H1 (cell line): ENCODE measurements at regions not wholly inside any gene's neighbourhood (a gene's known extent, or its start where the extent isn't known, plus 50 kb on each side); places are given as distances from the start of the nearest gene placed in this dataset.
A peak's percentile ranks its signal among the peaks of the same experiment; 100 is the strongest.

Experiments used
- CTCF ChIA-PET: fragments of 300-600 bp; sonication (Branson Sonifier 250); formaldehyde crosslinking; loops from one replicate; lab custom pipeline; 2021; ENCODE audit not compliant: partially characterized antibody; lab: Charles Lee
- POLR2A ChIA-PET: fragments of 300-600 bp; sonication (Branson Sonifier 250); formaldehyde crosslinking; loops from one replicate; lab custom pipeline; 2021; ENCODE audit warnings: inconsistent platforms; ENCODE audit not compliant: partially characterized antibody; lab: Charles Lee
- DNase-seq, 2 experiments: peaks; one replicate each; pipeline versions ENCODE4 v3.0.0 to v3.0.0-alpha.2; 2010 to 2022; ENCODE audit warnings: low spot score in 2 of 2, low read depth in 1 of 2, mixed read lengths in 1 of 2
- FAIRE-seq: peaks from 2 replicates; lab custom pipeline; 2011; peaks lifted over from hg19 to GRCh38; lab: Jason Lieb, UNC
- H2AFZ ChIP-seq: 2 replicates; pipeline ENCODE4 v1.8.1; 2012; ENCODE audit warnings: low read length, inconsistent platforms
- H2AK5ac ChIP-seq: 2 replicates; pipeline ENCODE4 v1.6.1; 2013; ENCODE audit warnings: low read depth, low read length
- H2BK120ac ChIP-seq: replicated peaks from 2 replicates; pipeline ENCODE3; 2013; ENCODE audit warnings: low read depth, low read length, inconsistent platforms
- H2BK12ac ChIP-seq: 2 replicates; pipeline ENCODE4 v1.6.1; 2013; ENCODE audit warnings: low read depth, low read length
- H2BK15ac ChIP-seq: 2 replicates; pipeline ENCODE4 v1.6.1; 2013; ENCODE audit warnings: low read length
- H2BK20ac ChIP-seq: 2 replicates; pipeline ENCODE4 v1.6.1; 2013; ENCODE audit warnings: low read length
- H2BK5ac ChIP-seq: 2 replicates; pipeline ENCODE4 v1.6.1; 2013; ENCODE audit warnings: low read depth, low read length
- H3K14ac ChIP-seq: 2 replicates; pipeline ENCODE4 v1.6.1; 2013; ENCODE audit warnings: inconsistent platforms; ENCODE audit not compliant: insufficient read length
- H3K18ac ChIP-seq: 2 replicates; pipeline ENCODE4 v1.6.1; 2013; ENCODE audit warnings: low read length; ENCODE audit errors: extremely low read depth
- H3K23ac ChIP-seq: 2 replicates; pipeline ENCODE4 v1.6.1; 2013; ENCODE audit warnings: inconsistent platforms; ENCODE audit not compliant: insufficient read length
- H3K23me2 ChIP-seq: 2 replicates; pipeline ENCODE4 v1.6.1; 2013; ENCODE audit warnings: low read depth, low read length
- H3K27ac ChIP-seq: 2 replicates; pipeline ENCODE4 v1.6.1; 2011; ENCODE audit warnings: low read depth, low read length, inconsistent platforms
- H3K27me3 ChIP-seq, 4 experiments: replicated peaks in 1 of 4; 1 replicate in 1 of 4; 2 replicates in 3 of 4; pipeline versions ENCODE4 v1.6.1 to v1.8.1; 2011 to 2013; ENCODE audit warnings: low read length in 3 of 4, mild to moderate bottlenecking in 3 of 4, inconsistent platforms in 2 of 4, mixed read lengths in 2 of 4, moderate library complexity in 1 of 4; ENCODE audit not compliant: control insufficient read depth in 3 of 4, insufficient read depth in 3 of 4; ENCODE audit errors: extremely low read depth in 1 of 4
- H3K36me3 ChIP-seq, 4 experiments: 2 replicates each; pipeline versions ENCODE4 v1.6.1 to v1.8.1; 2011 to 2013; ENCODE audit warnings: mild to moderate bottlenecking in 4 of 4, low read length in 3 of 4, moderate library complexity in 2 of 4, control low read depth in 1 of 4, inconsistent platforms in 1 of 4; ENCODE audit not compliant: insufficient read depth in 4 of 4, control insufficient read depth in 2 of 4
- H3K4ac ChIP-seq: replicated peaks from 2 replicates; pipeline ENCODE3; 2013; ENCODE audit warnings: low read length, low read depth, mixed read lengths, inconsistent platforms; ENCODE audit not compliant: insufficient read length
- H3K4me1 ChIP-seq, 4 experiments: replicated peaks in 1 of 4; 1 replicate in 1 of 4; 2 replicates in 3 of 4; pipeline versions ENCODE4 v1.6.1 to v1.8.1; 2011 to 2013; ENCODE audit warnings: low read length in 3 of 4, inconsistent platforms in 2 of 4, mixed read lengths in 1 of 4; ENCODE audit not compliant: insufficient read depth in 4 of 4, control insufficient read depth in 3 of 4
- H3K4me2 ChIP-seq, 2 experiments: 2 replicates each; pipeline versions ENCODE4 v1.6.1 to v1.8.1; 2011 to 2013; ENCODE audit warnings: low read depth in 2 of 2, low read length in 2 of 2, control low read depth in 1 of 2, inconsistent platforms in 1 of 2, mild to moderate bottlenecking in 1 of 2; ENCODE audit not compliant: insufficient read depth in 1 of 2
- H3K4me3 ChIP-seq, 4 experiments: fragments of 200-600, 300-600 bp in 1 of 4; sonication (generic), shearing (Covaris generic), sonication (Bioruptor Twin) in 1 of 4; 2 replicates each; pipeline versions ENCODE4 v1.5.1 to v1.8.1; 2011 to 2016; ENCODE audit warnings: low read length in 4 of 4, low read depth in 3 of 4, control low read depth in 2 of 4, inconsistent platforms in 2 of 4, mild to moderate bottlenecking in 2 of 4, mixed read lengths in 1 of 4, moderate library complexity in 1 of 4; ENCODE audit not compliant: insufficient read depth in 2 of 4; ENCODE audit errors: extremely low read depth in 1 of 4
- H3K56ac ChIP-seq: replicated peaks from 2 replicates; pipeline ENCODE3; 2013; ENCODE audit warnings: low read depth, mild to moderate bottlenecking, mixed read lengths, low read length, inconsistent platforms; ENCODE audit not compliant: insufficient read length
- H3K79me1 ChIP-seq: 2 replicates; pipeline ENCODE4 v1.6.1; 2013; ENCODE audit warnings: low read depth, low read length, control low read depth
- H3K79me2 ChIP-seq, 2 experiments: 2 replicates each; pipeline versions ENCODE4 v1.6.1 to v1.8.1; 2012 to 2013; ENCODE audit warnings: low read length in 2 of 2, mild to moderate bottlenecking in 2 of 2, inconsistent platforms in 1 of 2; ENCODE audit not compliant: insufficient read depth in 2 of 2, control insufficient read depth in 1 of 2
- H3K9ac ChIP-seq, 4 experiments: replicated peaks in 1 of 4; 1 replicate in 1 of 4; 2 replicates in 3 of 4; pipeline versions ENCODE4 v1.6.1 to v1.8.1; 2011 to 2013; ENCODE audit warnings: low read depth in 3 of 4, low read length in 3 of 4, control low read depth in 2 of 4, mild to moderate bottlenecking in 2 of 4, moderate library complexity in 2 of 4, inconsistent platforms in 1 of 4; ENCODE audit errors: extremely low read depth in 1 of 4
- H3K9me3 ChIP-seq, 2 experiments: 2 replicates each; pipeline versions ENCODE4 v1.6.1 to v1.8.1; 2012 to 2013; ENCODE audit warnings: mild to moderate bottlenecking in 2 of 2, moderate library complexity in 2 of 2, control low read depth in 1 of 2, inconsistent platforms in 1 of 2, low read depth in 1 of 2, low read length in 1 of 2, mixed read lengths in 1 of 2; ENCODE audit not compliant: insufficient read depth in 2 of 2
- H4K20me1 ChIP-seq, 2 experiments: replicated peaks in 1 of 2; 2 replicates each; pipeline versions ENCODE3 to v1.8.1; 2011 to 2013; ENCODE audit warnings: inconsistent platforms in 2 of 2, low read length in 2 of 2, mild to moderate bottlenecking in 1 of 2; ENCODE audit not compliant: insufficient read depth in 2 of 2, control insufficient read depth in 1 of 2
- H4K5ac ChIP-seq: 2 replicates; pipeline ENCODE4 v1.6.1; 2013; ENCODE audit warnings: low read length, low read depth, mixed read lengths, inconsistent platforms; ENCODE audit not compliant: insufficient read length
- H4K8ac ChIP-seq: 2 replicates; pipeline ENCODE4 v1.8.0; 2013; ENCODE audit warnings: mild to moderate bottlenecking, moderate library complexity, low read length, inconsistent platforms; ENCODE audit not compliant: insufficient read depth; ENCODE audit errors: extremely low read depth
- H4K91ac ChIP-seq: replicated peaks from 2 replicates; pipeline ENCODE3; 2013; ENCODE audit warnings: low read length, mixed read lengths, inconsistent platforms; ENCODE audit not compliant: insufficient read length
- CHD7 ChIP-seq: fragments of 300-600 bp; sonication (generic); IDR thresholded peaks from 2 replicates; pipeline ENCODE4 v1.7.1; 2012; ENCODE audit warnings: low read length, moderate library complexity, mild to moderate bottlenecking, inconsistent platforms; ENCODE audit not compliant: insufficient replicate concordance
- WGBS, 2 experiments: shearing (Covaris generic) in 1 of 2; methylation state at CpG; one replicate each; pipeline versions ENCODE4 v1.1.6 to v1.1.7; 2013 to 2015; ENCODE audit warnings: low lambda C conversion rate in 2 of 2, mixed read lengths in 2 of 2, inconsistent platforms in 1 of 2, low coverage in 1 of 2, missing lambda C conversion rate in 1 of 2; ENCODE audit not compliant: insufficient replicate concordance in 2 of 2, insufficient coverage in 1 of 2, insufficient read length in 1 of 2; ENCODE audit errors: extremely low coverage in 1 of 2, missing lambda C conversion rate in 1 of 2; 5-methylcytosine and 5-hydroxymethylcytosine counted together

- Histone ChIP-seq H2BK20ac (no peak overlapping the region), H2BK12ac (no peak overlapping the region), H3K27me3 (no peaks in the 10 kb centered on the region), H2AFZ (no peak overlapping the region), H3K18ac (no peak overlapping the region), H3K4me1 (no peaks in the 10 kb centered on the region; a peak in 1 of 7 replicates), H2AK5ac (no peak overlapping the region), H4K20me1 (no peaks in the 10 kb centered on the region), H3K9ac (no peak overlapping the region), H3K56ac (no peak overlapping the region), H2BK5ac (no peak overlapping the region), H3K9me3 (no peaks in the 10 kb centered on the region), H4K5ac (no peak overlapping the region), H3K4me2 (no peak overlapping the region), H3K4ac (no peak overlapping the region), H3K79me1 (no peaks in the 10 kb centered on the region), H4K91ac (no peak overlapping the region), H3K23me2 (no peaks in the 10 kb centered on the region), H3K27ac (no peak overlapping the region), H3K4me3 (no peak overlapping the region), H4K8ac (no peak overlapping the region), H2BK120ac (no peak overlapping the region), H3K23ac (no peak overlapping the region), H2BK15ac (no peak overlapping the region), H3K14ac (no peak overlapping the region), H3K79me2 (no peaks in the 10 kb centered on the region), H3K36me3 (no peaks in the 10 kb centered on the region)
- FAIRE-seq = no peak
- ChIA-PET CTCF (interaction anchor here (1.2 to 2.3 kb wide), 5 partner anchors 14 to 147 kb away, joined by 3 to 10 read pairs (median 3); no protein-coding TSS in a partner anchor), POLR2A (no interaction called here)
- 65% methylated on average over 1 of the region's 1 CpG; no CpG with 5 or more reads in 1 of the 2 experiments for WGBS, 2 experiments
- no peak for DNase-seq
- peak; percentile 54 for TF ChIP-seq CHD7
These were observed 339.2 kb downstream of the PRR16 start for GRCh38 chr5:120803282-120803681.
